BLaER1 treated with 17β-estradiol and CSF1 and Interleukin-3, amounts not matched to agents 10 nM and 100 nM (cell line): ENCODE measurements at regions not wholly inside any gene's neighbourhood (a gene's known extent, or its start where the extent isn't known, plus 50 kb on each side); places are given as distances from the start of the nearest gene placed in this dataset.

ENCODE experiments used
- H3K27ac ChIP-seq, 11 experiments: shearing (Covaris generic); formaldehyde crosslinking; 2 replicates each; pipeline ENCODE4 v1.8.1; 2022
- H3K27me3 ChIP-seq, 11 experiments: shearing (Covaris generic); formaldehyde crosslinking; 2 replicates each; pipeline ENCODE4 v1.8.1; 2022
- H3K36me3 ChIP-seq, 11 experiments: shearing (Covaris generic); formaldehyde crosslinking; 2 replicates each; pipeline ENCODE4 v1.8.1; 2022
- H3K4me1 ChIP-seq, 10 experiments: shearing (Covaris generic); formaldehyde crosslinking; 2 replicates each; pipeline ENCODE4 v1.8.1; 2022
- H3K4me2 ChIP-seq, 11 experiments: shearing (Covaris generic); formaldehyde crosslinking; 2 replicates each; pipeline ENCODE4 v1.8.1; 2022
- H3K4me3 ChIP-seq, 10 experiments: shearing (Covaris generic); formaldehyde crosslinking; 2 replicates each; pipeline ENCODE4 v1.8.1; 2022
- H3K9ac ChIP-seq, 11 experiments: shearing (Covaris generic); formaldehyde crosslinking; 2 replicates each; pipeline ENCODE4 v1.8.1; 2022
- H3K9me3 ChIP-seq, 11 experiments: shearing (Covaris generic); formaldehyde crosslinking; replicated peaks in 1 of 11; 2 replicates each; pipeline ENCODE4 v1.8.1; 2022
- H4K20me1 ChIP-seq, 11 experiments: shearing (Covaris generic); formaldehyde crosslinking; 2 replicates each; pipeline ENCODE4 v1.8.1; 2022
- Cebpa-rat ChIP-seq, 11 experiments: shearing (Covaris generic); IDR thresholded peaks; 2 replicates each; pipeline ENCODE4 v1.8.1; 2022

GRCh38 chr2:155442088-155442487 lies 743.6 kb downstream of the KCNJ3 start:
- no peak for TF ChIP-seq Cebpa-rat (IDR thresholded peaks at IDR 0.05)
- Histone ChIP-seq H3K4me1 (no peaks in the 10 kb centered on the region), H4K20me1 (no peaks in the 10 kb centered on the region), H3K27ac (no peak overlapping the region), H3K36me3 (no peaks in the 10 kb centered on the region), H3K4me3 (no peak overlapping the region), H3K9ac (no peak overlapping the region), H3K4me2 (no peak overlapping the region), H3K9me3 (no peaks in the 10 kb centered on the region), H3K27me3 (no peaks in the 10 kb centered on the region)

- Histone ChIP-seq H3K36me3 (no peaks in the 10 kb centered on the region), H3K9me3 (no peaks in the 10 kb centered on the region), H3K4me2 (no peak overlapping the region), H4K20me1 (no peaks in the 10 kb centered on the region), H3K27me3 (no peaks in the 10 kb centered on the region), H3K9ac (no peak overlapping the region), H3K27ac (no peak overlapping the region), H3K4me1 (no peaks in the 10 kb centered on the region), H3K4me3 (no peak overlapping the region)
- no peak for TF ChIP-seq Cebpa-rat (IDR thresholded peaks at IDR 0.05)
These were observed 732.6 kb downstream of the KCNJ3 start for GRCh38 chr2:155431004-155431507.

- Histone ChIP-seq H3K27ac (no peak overlapping the region), H3K36me3 (no peaks in the 10 kb centered on the region), H3K4me1 (peaks cover 0 to 21% (median 13%) of the 10 kb centered on the region in 10 experiments; a peak in 13 of 20 replicates)
These were observed 729.0 kb downstream of the KCNJ3 start for GRCh38 chr2:155427470-155427869.

GRCh38 chr2:155424518-155424917 lies 726.0 kb downstream of the KCNJ3 start:
- H3K27me3 ChIP-seq = no peaks in the 10 kb centered on the region
- H3K4me2 ChIP-seq = peak overlapping the region in 6 of 11 experiments; percentile 12 to 65 (median 54); a peak in 9 of 22 replicates
- no peaks in the 10 kb centered on the region for H3K9me3 ChIP-seq
- H3K4me3 ChIP-seq = no peak overlapping the region
- H3K4me1 ChIP-seq = peaks cover 0 to 21% (median 13%) of the 10 kb centered on the region in 10 experiments; a peak in 13 of 20 replicates
- peak in 2 of 11 experiments; percentile 78 to 86; a peak in 4 of 22 replicates for TF ChIP-seq Cebpa-rat (IDR thresholded peaks at IDR 0.05)
- no peaks in the 10 kb centered on the region for H3K36me3 ChIP-seq
- H3K27ac ChIP-seq = peak overlapping the region in 2 of 11 experiments; percentile 18 to 38; a peak in 2 of 22 replicates
- no peak overlapping the region for H3K9ac ChIP-seq
- no peaks in the 10 kb centered on the region for H4K20me1 ChIP-seq

More at GRCh38 chr2:155427470-155427869, 729.0 kb downstream of the KCNJ3 start:
- TF ChIP-seq Cebpa-rat (IDR thresholded peaks at IDR 0.05) = no peak
- Histone ChIP-seq H3K9me3 (no peaks in the 10 kb centered on the region), H3K4me3 (no peak overlapping the region), H3K4me2 (no peak overlapping the region), H4K20me1 (no peaks in the 10 kb centered on the region), H3K9ac (no peak overlapping the region), H3K27me3 (no peaks in the 10 kb centered on the region)

- Histone ChIP-seq H3K4me2 (no peak overlapping the region), H3K27me3 (no peaks in the 10 kb centered on the region), H3K9me3 (peaks cover 6 to 13% (median 10%) of the 10 kb centered on the region in 11 experiments; a peak in 20 of 22 replicates), H3K36me3 (no peaks in the 10 kb centered on the region), H4K20me1 (no peaks in the 10 kb centered on the region), H3K4me1 (peaks cover 0 to 2% (median 0%) of the 10 kb centered on the region in 10 experiments; a peak in 5 of 20 replicates), H3K27ac (no peak overlapping the region), H3K4me3 (no peak overlapping the region), H3K9ac (no peak overlapping the region)
- no peak for TF ChIP-seq Cebpa-rat (IDR thresholded peaks at IDR 0.05)
These were observed 720.3 kb downstream of the KCNJ3 start for GRCh38 chr2:155418753-155419152.

- Histone ChIP-seq H3K9me3 (peaks cover 6 to 13% (median 10%) of the 10 kb centered on the region in 11 experiments; a peak in 20 of 22 replicates), H3K4me1 (peaks cover 0 to 9% (median 0%) of the 10 kb centered on the region in 10 experiments; a peak in 6 of 20 replicates), H3K4me3 (no peak overlapping the region), H3K27me3 (no peaks in the 10 kb centered on the region), H3K27ac (peak overlapping the region in 5 of 11 experiments; percentile 7 to 67 (median 49); a peak in 10 of 22 replicates), H3K9ac (no peak overlapping the region), H4K20me1 (no peaks in the 10 kb centered on the region), H3K36me3 (no peaks in the 10 kb centered on the region), H3K4me2 (peak overlapping the region in 2 of 11 experiments; percentile 14 to 22; a peak in 3 of 22 replicates)
- TF ChIP-seq Cebpa-rat (IDR thresholded peaks at IDR 0.05) = no peak
These were observed 714.1 kb downstream of the KCNJ3 start for GRCh38 chr2:155412598-155412997.

GRCh38 chr2:155404433-155405002 lies 706.0 kb downstream of the KCNJ3 start:
- no peak overlapping the region for H3K9ac ChIP-seq
- no peaks in the 10 kb centered on the region for H4K20me1 ChIP-seq
- no peak for TF ChIP-seq Cebpa-rat (IDR thresholded peaks at IDR 0.05)
- H3K4me3 ChIP-seq = no peak overlapping the region
- H3K27ac ChIP-seq = no peak overlapping the region
- H3K4me1 ChIP-seq = no peaks in the 10 kb centered on the region
- no peaks in the 10 kb centered on the region for H3K27me3 ChIP-seq
- no peak overlapping the region for H3K4me2 ChIP-seq
- H3K9me3 ChIP-seq = peaks cover 21 to 41% (median 28%) of the 10 kb centered on the region in 11 experiments
- no peaks in the 10 kb centered on the region for H3K36me3 ChIP-seq

- H3K4me2 ChIP-seq = no peak overlapping the region
- no peaks in the 10 kb centered on the region for H3K4me1 ChIP-seq
- H3K4me3 ChIP-seq = no peak overlapping the region
- no peaks in the 10 kb centered on the region for H3K27me3 ChIP-seq
- H4K20me1 ChIP-seq = no peaks in the 10 kb centered on the region
- no peak for TF ChIP-seq Cebpa-rat (IDR thresholded peaks at IDR 0.05)
- no peak overlapping the region for H3K9ac ChIP-seq
- no peaks in the 10 kb centered on the region for H3K9me3 ChIP-seq
- H3K27ac ChIP-seq = no peak overlapping the region
- H3K36me3 ChIP-seq = no peaks in the 10 kb centered on the region
These were observed 694.9 kb downstream of the KCNJ3 start for GRCh38 chr2:155393406-155393805.

GRCh38 chr2:155391613-155392130 lies 693.2 kb downstream of the KCNJ3 start:
- no peaks in the 10 kb centered on the region for H3K27me3 ChIP-seq
- no peaks in the 10 kb centered on the region for H3K9me3 ChIP-seq
- no peak overlapping the region for H3K27ac ChIP-seq
- H3K4me2 ChIP-seq = no peak overlapping the region
- TF ChIP-seq Cebpa-rat (IDR thresholded peaks at IDR 0.05) = no peak
- H4K20me1 ChIP-seq = no peaks in the 10 kb centered on the region
- H3K9ac ChIP-seq = no peak overlapping the region
- H3K36me3 ChIP-seq = no peaks in the 10 kb centered on the region
- no peaks in the 10 kb centered on the region for H3K4me1 ChIP-seq
- H3K4me3 ChIP-seq = no peak overlapping the region

- Histone ChIP-seq H3K27ac (no peak overlapping the region), H3K27me3 (no peaks in the 10 kb centered on the region)
- TF ChIP-seq Cebpa-rat (IDR thresholded peaks at IDR 0.05) = no peak
These were observed 690.7 kb downstream of the KCNJ3 start for GRCh38 chr2:155389224-155389623.

More at GRCh38 chr2:155389224-155389623, 690.7 kb downstream of the KCNJ3 start:
- H3K9ac ChIP-seq = no peak overlapping the region
- no peaks in the 10 kb centered on the region for H3K4me1 ChIP-seq
- H3K9me3 ChIP-seq = no peaks in the 10 kb centered on the region
- H3K36me3 ChIP-seq = no peaks in the 10 kb centered on the region
- no peak overlapping the region for H3K4me2 ChIP-seq
- H3K4me3 ChIP-seq = no peak overlapping the region
- no peaks in the 10 kb centered on the region for H4K20me1 ChIP-seq
